Pancreas (tissue), 10 donors: ENCODE measurements at regions not wholly inside any gene's neighbourhood (a gene's known extent, or its start where the extent isn't known, plus 50 kb on each side); places are given as distances from the start of the nearest gene placed in this dataset.
A peak's percentile ranks its signal among the peaks of the same experiment; 100 is the strongest.

Source experiments
- ATAC-seq, 4 donors: fragments of 200-7000 bp; cut with Tn5 transposase; one replicate each; pipeline versions ENCODE4 v1.8.0 to v1.9.1; 2020; ENCODE audit warnings: mild to moderate bottlenecking in 4 of 4, moderate library complexity in 4 of 4
- DNase-seq, 6 donors: peaks; one replicate each; pipeline ENCODE4 v3.0.0-alpha.2; 2020
- FAIRE-seq: peaks from 2 replicates; lab custom pipeline; 2012; peaks lifted over from hg19 to GRCh38; lab: Jason Lieb, UNC
- H3K27ac ChIP-seq, 4 donors: fragments of 200-600 bp; sonication (generic); 1 replicate in 3 of 4; 2 replicates in 1 of 4; pipeline versions ENCODE4 v1.5.0 to v1.8.0; 2020
- H3K27me3 ChIP-seq, 4 donors: fragments of 200-600 bp; one replicate each; pipeline ENCODE4 v1.8.0; 2021
- H3K36me3 ChIP-seq, 3 donors: fragments of 200-600 bp; sonication (generic) in 1 of 3; one replicate each; pipeline versions ENCODE4 v1.5.0 to v1.8.0; 2020 to 2021
- H3K4me1 ChIP-seq, 3 donors: fragments of 200-600 bp; one replicate each; pipeline ENCODE4 v1.8.0; 2021
- H3K4me3 ChIP-seq, 4 donors: fragments of 200-600 bp; sonication (generic) in 2 of 4; one replicate each; pipeline versions ENCODE4 v1.5.0 to v1.8.0; 2020 to 2021
- H3K9me3 ChIP-seq, 4 donors: fragments of 200-600 bp; one replicate each; pipeline ENCODE4 v1.8.0; 2021
- CTCF ChIP-seq, 4 donors: fragments of 200-600 bp; sonication (generic) in 3 of 4; IDR thresholded peaks; one replicate each; pipeline versions ENCODE4 v1.5.0 to v1.8.0; 2021; ENCODE audit warnings: antibody characterized with exemption in 4 of 4
- WGBS, 2 donors: extraction: QIAGEN DNeasy Blood & Tissue Kit; methylation state at CpG; one replicate each; pipeline ENCODE4 v1.1.7; 2013; 5-methylcytosine and 5-hydroxymethylcytosine counted together
- intact Hi-C, 3 donors: fragments of 100-400 bp; cut with DNase I; formaldehyde crosslinking; loops; one replicate each; pipeline versions ENCODE4 v1.11.1 to v1.14.2; 2022
- donor health status: healthy with polysubstance abuse.
- donor health status: DM: no; HTN: no; CAD: no; lungs with moderate emphysema.
- donor health status: DM: no; HTN: no; CAD: no.
- donor health status: control.
- donor health status: control.
- donor health status: Bipolar disorder and iron deficiency.
- donor health status: DM: yes; HTN: yes; CAD: no.
- donor health status: DM: no; HTN: no; CAD: no.
- donor health status: DM: no; HTN: no; CAD: no.
- donor health status: DM: yes; HTN: yes; CAD: no.

- no peaks in the 10 kb centered on the region for H3K9me3 ChIP-seq
- no peak overlapping the region for H3K4me3 ChIP-seq
- WGBS, 2 donors, result 83 to 91% methylated on average over 5 of the region's 5 CpGs
- ATAC-seq (no peak), FAIRE-seq (no peak), DNase-seq (no peak)
- H3K36me3 ChIP-seq, result no peaks in the 10 kb centered on the region
- H3K4me1 ChIP-seq, result no peaks in the 10 kb centered on the region
- H3K27ac ChIP-seq, result no peak overlapping the region
- H3K27me3 ChIP-seq, result no peaks in the 10 kb centered on the region
- intact Hi-C loops, result no loop called here
- TF ChIP-seq CTCF (IDR thresholded peaks at IDR 0.05), result no peak
Measured at GRCh38 chr13:99027661-99028425, 50.0 kb upstream of the DOCK9 start.

- no peak overlapping the region for H3K27ac ChIP-seq
- ATAC-seq (peak in 1 of 4 donors; percentile 33), DNase-seq (no peak), FAIRE-seq (no peak)
- TF ChIP-seq CTCF (IDR thresholded peaks at IDR 0.05), result no peak
- H3K36me3 ChIP-seq, result no peaks in the 10 kb centered on the region
- H3K9me3 ChIP-seq, result no peaks in the 10 kb centered on the region
- intact Hi-C loops, result no loop called here
- H3K4me1 ChIP-seq, result no peaks in the 10 kb centered on the region
- no peaks in the 10 kb centered on the region for H3K27me3 ChIP-seq
- no peak overlapping the region for H3K4me3 ChIP-seq
Measured at GRCh38 chr13:99028890-99029289, 51.0 kb upstream of the DOCK9 start.

- intact Hi-C loops, result no loop called here
- no peaks in the 10 kb centered on the region for H3K36me3 ChIP-seq
- no peak overlapping the region for H3K27ac ChIP-seq
- H3K4me1 ChIP-seq, result peaks cover 0 to 5% (median 0%) of the 10 kb centered on the region in 3 donors
- no peak overlapping the region for H3K4me3 ChIP-seq
- H3K27me3 ChIP-seq, result no peaks in the 10 kb centered on the region
- no peak for TF ChIP-seq CTCF (IDR thresholded peaks at IDR 0.05)
- DNase-seq (no peak), FAIRE-seq (no peak), ATAC-seq (no peak)
- no peaks in the 10 kb centered on the region for H3K9me3 ChIP-seq
Measured at GRCh38 chr13:99029576-99029975, 51.7 kb upstream of the DOCK9 start.

- FAIRE-seq, result no peak
Measured at GRCh38 chr13:99030326-99030725, 52.5 kb upstream of the DOCK9 start.

More at GRCh38 chr13:99030326-99030725, 52.5 kb upstream of the DOCK9 start:
- Histone ChIP-seq H3K27me3 (no peaks in the 10 kb centered on the region), H3K4me1 (peaks cover 0 to 5% (median 0%) of the 10 kb centered on the region in 3 donors), H3K4me3 (no peak overlapping the region), H3K36me3 (no peaks in the 10 kb centered on the region), H3K27ac (no peak overlapping the region), H3K9me3 (no peaks in the 10 kb centered on the region)
- TF ChIP-seq CTCF (IDR thresholded peaks at IDR 0.05), result no peak
- ATAC-seq (no peak), DNase-seq (no peak)
- intact Hi-C loops, result no loop called here
